ENCODE measurements at regions not wholly inside any gene's neighbourhood (a gene's known extent, or its start where the extent isn't known, plus 50 kb on each side); places are given as distances from the start of the nearest gene placed in this dataset.

DNA sequence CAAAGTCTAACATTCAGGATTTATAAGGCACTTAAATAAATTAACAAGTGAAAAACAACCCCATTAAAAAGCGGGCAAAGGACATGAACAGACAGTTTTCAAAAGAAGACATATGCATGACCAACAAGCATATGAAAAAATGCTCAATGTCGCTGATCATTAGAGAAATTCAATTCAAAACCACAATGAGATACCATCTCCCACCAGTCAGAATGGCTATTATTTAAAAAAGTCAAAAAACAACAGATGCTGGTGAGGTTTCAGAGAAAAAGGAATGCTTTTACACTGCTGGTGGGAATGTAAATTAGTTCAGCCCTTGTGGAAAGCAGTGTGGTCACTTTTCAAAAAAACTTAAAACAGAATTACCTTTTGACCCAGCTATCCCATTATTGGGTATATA lies 60.7 kb upstream of the BDKRB2 start:
- DNase-seq (ENCODE audit: low read depth): no peak

DNA sequence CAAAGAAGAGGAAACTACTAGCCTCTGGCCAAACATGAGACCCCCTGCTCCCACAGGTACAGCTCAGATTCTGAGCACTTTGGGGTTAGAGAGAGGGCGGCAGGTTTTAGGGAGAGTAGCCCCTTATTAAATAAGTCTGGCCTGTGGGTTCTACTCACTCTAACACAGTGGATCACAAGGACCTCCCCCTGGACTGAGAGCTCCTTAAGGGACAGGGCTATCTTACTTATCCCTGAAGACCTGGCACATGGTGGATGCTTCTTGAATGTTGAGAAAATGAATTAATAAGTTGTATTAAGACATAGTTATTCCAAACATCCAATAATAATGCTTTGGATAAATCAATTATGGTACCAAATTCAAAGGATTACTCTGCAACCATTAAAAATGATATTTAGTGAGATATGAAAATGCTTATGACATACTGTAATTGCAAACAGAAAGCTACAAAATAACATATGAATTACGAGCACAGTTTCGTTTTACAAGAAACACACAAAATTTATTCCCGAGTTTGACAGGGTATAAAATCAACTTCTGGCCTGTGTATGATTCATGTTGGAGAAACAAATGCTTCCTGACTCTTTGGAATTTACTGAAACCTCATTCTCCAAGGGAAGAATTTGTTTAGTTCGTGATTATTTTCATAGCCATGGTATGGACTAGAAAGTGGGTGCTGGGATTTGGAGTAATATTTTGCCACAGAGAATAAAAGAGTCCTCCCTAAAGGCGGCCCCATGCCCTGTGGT lies 59.3 kb upstream of the BDKRB2 start:
- DNase-seq (ENCODE audit: low read depth): peak; percentile 92

DNA sequence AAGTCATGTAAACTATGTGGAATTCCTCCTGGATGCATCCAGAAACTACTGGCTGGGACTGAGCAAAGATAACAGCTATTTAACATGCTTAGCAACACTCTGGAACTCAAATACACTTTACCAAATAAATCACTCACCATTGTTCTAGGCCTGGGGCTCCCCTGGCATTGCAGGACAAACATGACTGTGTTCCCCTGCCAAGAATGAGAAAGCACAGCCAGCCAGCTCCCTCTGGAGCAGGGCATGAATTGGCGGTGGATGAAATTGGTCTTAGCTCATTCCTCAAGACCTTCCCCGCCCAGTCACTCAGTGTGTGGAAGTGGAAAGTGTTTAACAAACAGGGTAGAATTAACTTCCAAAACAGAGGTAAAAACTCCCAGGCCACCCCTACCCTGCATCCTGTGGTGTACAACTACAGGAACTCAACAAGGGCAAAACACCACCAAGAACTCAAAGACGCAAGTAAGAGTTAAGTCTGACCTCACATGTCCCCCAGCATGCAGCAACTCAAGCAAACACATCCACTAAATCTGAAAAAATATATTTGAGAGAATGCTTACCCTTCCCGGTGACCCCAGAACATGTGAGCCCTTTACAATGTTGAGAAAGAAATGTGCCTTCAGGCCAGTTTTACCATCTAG lies 58.4 kb upstream of the BDKRB2 start:
- DNase-seq (ENCODE audit: low read depth): peak; percentile 87

- DNase-seq (ENCODE audit: low read depth): no peak
Measured at GRCh38 chr14:96148631-96149030, 56.0 kb upstream of the BDKRB2 start.

- DNase-seq (ENCODE audit: low read depth): no peak
Measured at GRCh38 chr14:96149131-96149530, 55.5 kb upstream of the BDKRB2 start.

GRCh38 chr14:96150214-96150613 lies 54.4 kb upstream of the BDKRB2 start:
- no peak for DNase-seq (ENCODE audit: low read depth)

- DNase-seq (ENCODE audit: low read depth): no peak
Measured at GRCh38 chr14:96151242-96151641, 53.4 kb upstream of the BDKRB2 start.

- no peak for DNase-seq (ENCODE audit: low read depth)
Measured at GRCh38 chr14:96153003-96153402, 51.6 kb upstream of the BDKRB2 start.
